Aorta (tissue), 5 donors: ENCODE measurements at regions not wholly inside any gene's neighbourhood (a gene's known extent, or its start where the extent isn't known, plus 50 kb on each side); places are given as distances from the start of the nearest gene placed in this dataset.

ENCODE experiments used
- ATAC-seq: fragments of 200-7000 bp; cut with Tn5 transposase; one replicate; pipeline ENCODE4 v1.9.1; 2022; ENCODE audit warnings: moderate library complexity; ENCODE audit not compliant: low FRiP score
- DNase-seq, 2 donors: peaks; one replicate each; pipeline ENCODE4 v3.0.0-alpha.2; 2020
- H3K27ac ChIP-seq, 2 donors: one replicate each; pipeline ENCODE4 v1.5.1; 2013; ENCODE audit warnings: low read length in 2 of 2, mild to moderate bottlenecking in 2 of 2, moderate library complexity in 2 of 2, control low read depth in 1 of 2, inconsistent platforms in 1 of 2, low read depth in 1 of 2
- H3K27me3 ChIP-seq, 2 donors: one replicate each; pipeline ENCODE4 v1.6.1; 2013; ENCODE audit warnings: control low read depth in 1 of 2, low read length in 1 of 2, mild to moderate bottlenecking in 1 of 2, moderate library complexity in 1 of 2; ENCODE audit not compliant: insufficient read depth in 2 of 2, control insufficient read depth in 1 of 2
- H3K36me3 ChIP-seq, 2 donors: one replicate each; pipeline ENCODE4 v1.6.1; 2013; ENCODE audit warnings: control low read depth in 1 of 2, low read length in 1 of 2, mild to moderate bottlenecking in 1 of 2; ENCODE audit not compliant: insufficient read depth in 2 of 2, control insufficient read depth in 1 of 2
- H3K4me1 ChIP-seq, 2 donors: one replicate each; pipeline ENCODE4 v1.6.1; 2013; ENCODE audit warnings: low read length in 2 of 2, control low read depth in 1 of 2, mild to moderate bottlenecking in 1 of 2, moderate library complexity in 1 of 2; ENCODE audit not compliant: insufficient read depth in 2 of 2, control insufficient read depth in 1 of 2
- H3K4me3 ChIP-seq, 2 donors: one replicate each; pipeline ENCODE4 v1.5.1; 2013; ENCODE audit warnings: low read length in 2 of 2, control low read depth in 1 of 2, mild to moderate bottlenecking in 1 of 2
- H3K9me3 ChIP-seq: one replicate; pipeline ENCODE4 v1.6.1; 2013; ENCODE audit warnings: mild to moderate bottlenecking, low read length; ENCODE audit not compliant: control insufficient read depth
- WGBS, 2 donors: extraction: QIAGEN DNeasy Blood & Tissue Kit; methylation state at CpG; one replicate each; pipeline ENCODE4 v1.1.7; 2013; 5-methylcytosine and 5-hydroxymethylcytosine counted together
- intact Hi-C, 2 donors: fragments of 100-400 bp; cut with DNase I; formaldehyde crosslinking; loops; one replicate each; pipeline versions ENCODE4 v1.14.2 to v1.15.0; 2022
- donor health status: healthy with polysubstance abuse.
- donor health status: Bipolar disorder and iron deficiency.
- donor health status: DM: no; HTN: no; CAD: no.
- donor health status: DM: no; HTN: no; CAD: no.
- donor health status: DM: yes; HTN: yes; CAD: no.

GRCh38 chr7:42736931-42737330 lies 174.9 kb downstream of the C7orf25 start:
- Histone ChIP-seq H3K9me3 (no peaks in the 10 kb centered on the region), H3K27ac (no peak overlapping the region), H3K4me1 (peaks cover 4% of the 10 kb centered on the region in 2 donors), H3K36me3 (no peaks in the 10 kb centered on the region), H3K27me3 (no peaks in the 10 kb centered on the region), H3K4me3 (no peak overlapping the region)
- WGBS, 2 donors: 97 to 100% methylated on average over 1 of the region's 1 CpG
- no peak for DNase-seq
- intact Hi-C loops: no loop called here
- ATAC-seq: no peak

GRCh38 chr7:42735081-42735480 lies 176.8 kb downstream of the C7orf25 start:
- no peak for ATAC-seq
- DNase-seq: no peak
- intact Hi-C loops: no loop called here
- H3K9me3 ChIP-seq: no peaks in the 10 kb centered on the region
- H3K4me3 ChIP-seq: no peak overlapping the region
- peaks cover 4% of the 10 kb centered on the region in 2 donors for H3K4me1 ChIP-seq
- 55 to 69% methylated on average over 2 of the region's 2 CpGs for WGBS, 2 donors
- no peak overlapping the region for H3K27ac ChIP-seq
- H3K27me3 ChIP-seq: no peaks in the 10 kb centered on the region
- H3K36me3 ChIP-seq: no peaks in the 10 kb centered on the region

- no peak overlapping the region for H3K27ac ChIP-seq
- intact Hi-C loops: no loop called here
- no peak overlapping the region for H3K4me3 ChIP-seq
- ATAC-seq (no peak), DNase-seq (no peak)
- no peaks in the 10 kb centered on the region for H3K9me3 ChIP-seq
- WGBS, 2 donors: 4 to 11% methylated on average over 2 of the region's 2 CpGs
- H3K36me3 ChIP-seq: no peaks in the 10 kb centered on the region
- no peaks in the 10 kb centered on the region for H3K27me3 ChIP-seq
- peaks cover 4% of the 10 kb centered on the region in 2 donors for H3K4me1 ChIP-seq
Measured at GRCh38 chr7:42734568-42734967, 177.3 kb downstream of the C7orf25 start.

GRCh38 chr7:42733040-42733439 lies 178.8 kb downstream of the C7orf25 start:
- intact Hi-C loops: no loop called here
- peaks cover 2% of the 10 kb centered on the region in 2 donors for H3K4me1 ChIP-seq
- no peak for DNase-seq
- no peaks in the 10 kb centered on the region for H3K27me3 ChIP-seq
- whole genome bisulfite sequencing, 2 donors: 92 to 95% methylated on average over 5 of the region's 5 CpGs
- ATAC-seq: no peak
- H3K27ac ChIP-seq: no peak overlapping the region
- no peaks in the 10 kb centered on the region for H3K9me3 ChIP-seq
- H3K4me3 ChIP-seq: no peak overlapping the region
- no peaks in the 10 kb centered on the region for H3K36me3 ChIP-seq

GRCh38 chr7:42730586-42730985 lies 181.3 kb downstream of the C7orf25 start:
- H3K4me1 ChIP-seq: peaks cover 2 to 7% of the 10 kb centered on the region in 2 donors
- H3K9me3 ChIP-seq: no peaks in the 10 kb centered on the region
- no peak for ATAC-seq
- DNase-seq: no peak
- H3K36me3 ChIP-seq: no peaks in the 10 kb centered on the region
- no peak overlapping the region for H3K27ac ChIP-seq
- intact Hi-C loops: no loop called here
- H3K27me3 ChIP-seq: no peaks in the 10 kb centered on the region
- H3K4me3 ChIP-seq: no peak overlapping the region
- WGBS, 2 donors: 0 to 4% methylated on average over 1 of the region's 1 CpG

- intact Hi-C loops: no loop called here
- Histone ChIP-seq H3K27me3 (no peaks in the 10 kb centered on the region), H3K27ac (no peak overlapping the region), H3K4me3 (no peak overlapping the region), H3K4me1 (peaks cover 0 to 7% of the 10 kb centered on the region in 2 donors), H3K36me3 (no peaks in the 10 kb centered on the region), H3K9me3 (no peaks in the 10 kb centered on the region)
- ATAC-seq (no peak), DNase-seq (no peak)
Measured at GRCh38 chr7:42729053-42729765, 182.7 kb downstream of the C7orf25 start.

- no peak overlapping the region for H3K27ac ChIP-seq
- H3K27me3 ChIP-seq: no peaks in the 10 kb centered on the region
- H3K4me1 ChIP-seq: peaks cover 0 to 7% of the 10 kb centered on the region in 2 donors
- no peaks in the 10 kb centered on the region for H3K36me3 ChIP-seq
- no peak for ATAC-seq
- intact Hi-C loops: no loop called here
- DNase-seq: no peak
- no peak overlapping the region for H3K4me3 ChIP-seq
- WGBS, 2 donors: 42 to 43% methylated on average over 2 of the region's 2 CpGs
- no peaks in the 10 kb centered on the region for H3K9me3 ChIP-seq
Measured at GRCh38 chr7:42727451-42727850, 184.4 kb downstream of the C7orf25 start.

DNA sequence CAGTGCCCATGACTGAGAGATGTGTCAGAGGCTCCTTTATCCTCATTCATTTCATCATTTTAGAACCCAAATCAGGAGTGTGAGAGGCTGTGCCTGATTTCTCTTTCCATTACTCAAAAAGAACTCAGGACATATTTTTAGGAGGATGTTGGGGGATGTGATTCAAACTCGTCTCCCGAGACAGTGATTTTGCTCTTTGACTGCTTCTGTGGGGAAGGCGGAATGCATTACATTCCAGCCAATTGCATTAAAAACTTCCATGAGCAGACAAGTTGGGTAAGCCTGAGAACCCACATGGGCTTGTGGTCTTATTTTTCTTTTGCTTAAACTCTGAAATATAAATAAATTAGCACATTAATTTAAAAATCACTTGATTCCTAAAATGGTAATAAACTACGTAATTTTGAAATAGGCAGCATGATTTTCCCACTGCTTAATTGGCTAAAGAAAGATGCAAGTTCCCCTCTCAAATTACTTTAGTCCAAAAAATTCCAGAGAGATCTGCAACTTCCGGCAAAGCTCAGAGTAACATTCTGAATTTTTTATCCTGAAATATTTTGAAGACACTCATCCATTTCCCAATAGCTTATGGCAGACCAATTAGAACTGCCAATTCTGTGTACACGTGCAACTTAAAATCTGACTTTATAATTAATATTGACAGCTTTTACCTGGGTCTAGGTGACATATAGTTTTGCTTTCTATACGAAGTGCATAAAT lies 185.6 kb downstream of the C7orf25 start:
- DNase-seq (no peak), ATAC-seq (no peak)
- Histone ChIP-seq H3K4me3 (no peak overlapping the region), H3K9me3 (no peaks in the 10 kb centered on the region), H3K36me3 (no peaks in the 10 kb centered on the region), H3K4me1 (peaks cover 0 to 7% of the 10 kb centered on the region in 2 donors), H3K27ac (no peak overlapping the region), H3K27me3 (no peaks in the 10 kb centered on the region)
- intact Hi-C loops: no loop called here
- 85 to 90% methylated on average over 7 of the region's 7 CpGs for WGBS, 2 donors

DNA sequence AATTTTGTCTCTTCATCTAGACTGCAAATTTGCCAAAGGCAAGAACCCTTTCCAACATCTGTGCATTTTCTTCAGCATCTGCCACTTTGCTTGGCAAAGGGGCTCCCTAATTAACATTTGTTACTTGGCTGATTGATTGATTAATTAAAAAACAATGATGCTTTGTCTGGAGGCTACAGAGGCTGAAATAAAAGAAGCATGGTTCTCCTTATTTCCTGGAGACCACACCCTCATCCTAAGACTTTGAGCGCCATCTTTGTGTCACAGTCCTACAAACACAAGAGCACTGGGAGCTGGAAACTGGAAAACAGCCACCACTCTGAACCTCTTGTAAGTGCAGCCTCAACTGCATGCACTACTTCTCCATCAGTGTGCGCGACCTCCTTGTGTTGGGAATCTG lies 189.2 kb downstream of the C7orf25 start:
- no peak overlapping the region for H3K4me3 ChIP-seq
- WGBS, 2 donors: 97 to 100% methylated on average over 3 of the region's 3 CpGs
- DNase-seq (no peak), ATAC-seq (no peak)
- peaks cover 0 to 1% of the 10 kb centered on the region in 2 donors for H3K4me1 ChIP-seq
- H3K27me3 ChIP-seq: no peaks in the 10 kb centered on the region
- no peak overlapping the region for H3K27ac ChIP-seq
- H3K9me3 ChIP-seq: no peaks in the 10 kb centered on the region
- intact Hi-C loops: no loop called here
- H3K36me3 ChIP-seq: no peaks in the 10 kb centered on the region
